B cell (primary cell): ENCODE measurements at regions not wholly inside any gene's neighbourhood (a gene's known extent, or its start where the extent isn't known, plus 50 kb on each side); places are given as distances from the start of the nearest gene placed in this dataset.

Experiments
- ATAC-seq: fragments of 200-7000 bp; cut with Tn5 transposase; one replicate; pipeline ENCODE4 v1.10.0; 2021; ENCODE audit warnings: low read depth, mild to moderate bottlenecking, moderate number of reproducible peaks, moderate library complexity
- CTCF ChIA-PET: fragments of 350-600 bp; sonication (Branson Sonifier 250); formaldehyde crosslinking; loops from one replicate; lab custom pipeline; 2021; ENCODE audit warnings: antibody characterized with exemption, inconsistent platforms; lab: Charles Lee
- POLR2A ChIA-PET: fragments of 350-600 bp; sonication (Branson Sonifier 250); formaldehyde crosslinking; loops from one replicate; lab custom pipeline; 2021; ENCODE audit warnings: antibody characterized with exemption; lab: Charles Lee
- DNase-seq: peaks from one replicate; pipeline ENCODE4 v3.0.0; 2013
- H2AFZ ChIP-seq: 2 replicates; pipeline ENCODE4 v1.6.1; 2012; ENCODE audit warnings: mild to moderate bottlenecking, low read depth, low read length; ENCODE audit not compliant: insufficient read depth, poor library complexity, severe bottlenecking
- H3K27ac ChIP-seq, 2 donors: 1 replicate in 1 of 2; 2 replicates in 1 of 2; pipeline ENCODE4 v1.5.1; 2012 to 2013; ENCODE audit warnings: low read length in 2 of 2, mild to moderate bottlenecking in 2 of 2, moderate library complexity in 1 of 2
- H3K27me3 ChIP-seq, 4 experiments: fragments of 200-600 bp in 1 of 4; sonication (generic) in 1 of 4; replicated peaks in 1 of 4; 1 replicate in 2 of 4; 2 replicates in 2 of 4; pipeline versions ENCODE4 v1.6.1 to v1.7.0; 2013 to 2016; ENCODE audit warnings: low read length in 3 of 4, mild to moderate bottlenecking in 2 of 4, mixed read lengths in 1 of 4, moderate library complexity in 1 of 4; ENCODE audit not compliant: insufficient read depth in 4 of 4, control insufficient read depth in 3 of 4; ENCODE audit errors: control extremely low read depth in 1 of 4
- H3K36me3 ChIP-seq, 2 experiments: replicated peaks in 1 of 2; 1 replicate in 1 of 2; 2 replicates in 1 of 2; pipeline versions ENCODE4 v1.6.1 to v1.7.1; 2013; ENCODE audit warnings: low read length in 1 of 2; ENCODE audit not compliant: insufficient read depth in 2 of 2, control insufficient read depth in 1 of 2; ENCODE audit errors: control extremely low read depth in 1 of 2, extremely low read depth in 1 of 2
- H3K4me1 ChIP-seq, 2 donors: fragments of 200-600 bp in 1 of 2; sonication (generic) in 1 of 2; 1 replicate in 1 of 2; 2 replicates in 1 of 2; pipeline versions ENCODE4 v1.5.1 to v1.6.1; 2013 to 2017; ENCODE audit warnings: low read length in 2 of 2; ENCODE audit not compliant: control insufficient read depth in 2 of 2, insufficient read depth in 2 of 2
- H3K4me2 ChIP-seq: replicated peaks from 2 replicates; pipeline ENCODE3; 2012; ENCODE audit warnings: mild to moderate bottlenecking, low read depth, low read length; ENCODE audit not compliant: poor library complexity, severe bottlenecking
- H3K4me3 ChIP-seq, 5 experiments: fragments of 200-600 bp in 1 of 5; sonication (generic) in 1 of 5; 1 replicate in 3 of 5; 2 replicates in 2 of 5; pipeline versions ENCODE4 v1.5.1 to v1.7.0; 2011 to 2016; ENCODE audit warnings: low read length in 4 of 5, mild to moderate bottlenecking in 4 of 5, low read depth in 2 of 5, control low read depth in 1 of 5, moderate library complexity in 1 of 5; ENCODE audit not compliant: insufficient read depth in 1 of 5; ENCODE audit errors: control extremely low read depth in 1 of 5, extremely low read depth in 1 of 5
- H3K79me2 ChIP-seq: fragments of 200-600 bp; sonication (generic); one replicate; pipeline ENCODE4 v1.6.0; 2016; ENCODE audit warnings: low read length; ENCODE audit not compliant: control insufficient read depth, insufficient read depth
- H3K9ac ChIP-seq: fragments of 200-600 bp; sonication (generic); 2 replicates; pipeline ENCODE4 v1.6.1; 2017; ENCODE audit warnings: mild to moderate bottlenecking, low read length, moderate library complexity
- H3K9me3 ChIP-seq, 3 donors: one replicate each; pipeline versions ENCODE4 v1.6.1 to v1.7.1; 2013; ENCODE audit warnings: low read length in 2 of 3; ENCODE audit not compliant: control insufficient read depth in 2 of 3, insufficient read depth in 1 of 3; ENCODE audit errors: control extremely low read depth in 1 of 3
- H4K20me1 ChIP-seq: 2 replicates; pipeline ENCODE4 v1.6.0; 2012; ENCODE audit warnings: mild to moderate bottlenecking, low read length; ENCODE audit not compliant: insufficient read depth, control insufficient read depth, poor library complexity, severe bottlenecking
- H3K27ac Mint-ChIP-seq: one replicate; pipeline ENCODE4 v1.8.0; 2021; ENCODE audit warnings: mixed read lengths
- H3K27me3 Mint-ChIP-seq: one replicate; pipeline ENCODE4 v1.8.0; 2021; ENCODE audit warnings: mixed read lengths
- H3K4me1 Mint-ChIP-seq: one replicate; pipeline ENCODE4 v1.8.0; 2021; ENCODE audit warnings: mixed read lengths
- H3K4me3 Mint-ChIP-seq: one replicate; pipeline ENCODE4 v1.8.0; 2021; ENCODE audit warnings: mixed read lengths
- H3K9me3 Mint-ChIP-seq: one replicate; pipeline ENCODE4 v1.8.0; 2022; ENCODE audit warnings: mixed read lengths; ENCODE audit not compliant: insufficient read depth
- EZH2 ChIP-seq: IDR thresholded peaks from 2 replicates; pipeline ENCODE4 v1.6.1; 2012; ENCODE audit warnings: borderline replicate concordance, low read depth, mild to moderate bottlenecking, moderate library complexity, low read length; ENCODE audit not compliant: insufficient read depth, poor library complexity, severe bottlenecking
- WGBS: methylation state at CpG from one replicate; pipeline ENCODE4 v1.1.5; 2013; ENCODE audit warnings: missing lambda C conversion rate; ENCODE audit not compliant: insufficient coverage; 5-methylcytosine and 5-hydroxymethylcytosine counted together
- intact Hi-C: fragments of 100-400 bp; cut with micrococcal nuclease; formaldehyde crosslinking; loops from one replicate; pipeline ENCODE4 v1.10.0; 2022
- TF ChIP-seq, protein P1 (sequence below): fragments of 200-600 bp; IDR thresholded peaks from one replicate; pipeline ENCODE4 v1.8.0; 2022; ENCODE audit warnings: antibody characterized with exemption, mild to moderate bottlenecking

DNA sequence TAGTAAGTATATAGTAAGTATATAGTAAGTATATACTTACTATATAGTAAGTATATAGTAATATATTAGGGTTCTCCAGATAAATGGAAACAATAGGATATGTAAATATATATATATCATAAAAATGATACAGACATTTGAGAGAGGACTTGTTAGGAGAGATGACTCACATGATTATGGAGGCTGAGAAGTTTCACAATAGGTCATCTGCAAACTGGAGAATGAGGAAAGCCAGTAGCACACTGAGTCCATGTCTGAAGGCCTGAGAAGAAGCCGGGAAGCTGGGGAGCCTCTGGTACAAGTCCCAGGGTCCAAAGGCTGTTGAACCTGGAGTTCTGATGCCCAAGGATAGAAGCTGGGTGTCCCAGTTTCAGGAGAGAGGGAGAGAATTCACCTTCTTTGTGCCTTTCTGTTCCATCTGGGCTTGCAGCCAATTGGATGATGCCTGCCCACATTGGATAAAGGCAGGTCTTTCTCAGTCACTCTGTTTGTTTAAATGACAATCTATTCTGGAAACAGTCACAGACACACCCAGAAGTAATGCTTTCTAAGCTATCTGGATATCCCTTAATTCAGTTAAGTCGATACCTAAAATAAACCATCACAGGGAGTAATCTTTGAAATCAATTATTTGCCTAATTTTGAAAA is 205.5 kb upstream of the CDC14C start:
- Mint-ChIP-seq H3K4me3 (no peak overlapping the region), H3K4me1 (no peaks in the 10 kb centered on the region), H3K9me3 (no peaks in the 10 kb centered on the region), H3K27ac (no peak overlapping the region), H3K27me3 (no peaks in the 10 kb centered on the region)
- no peaks in the 10 kb centered on the region for H4K20me1 ChIP-seq
- DNase-seq (no peak), ATAC-seq (no peak)
- ChIA-PET POLR2A (no interaction called here), CTCF (no interaction called here)
- no peaks in the 10 kb centered on the region for H3K36me3 ChIP-seq
- H3K4me3 ChIP-seq, result no peak overlapping the region
- no peak overlapping the region for H2AFZ ChIP-seq
- H3K9ac ChIP-seq, result no peak overlapping the region
- H3K9me3 ChIP-seq, result peaks cover 0 to 6% (median 0%) of the 10 kb centered on the region in 3 donors
- intact Hi-C loops, result no loop called here
- no peaks in the 10 kb centered on the region for H3K4me1 ChIP-seq
- no peaks in the 10 kb centered on the region for H3K79me2 ChIP-seq
- 100% methylated on average over 1 of the region's 2 CpGs for WGBS
- H3K27ac ChIP-seq, result no peak overlapping the region
- no peaks in the 10 kb centered on the region for H3K27me3 ChIP-seq
- no peak overlapping the region for H3K4me2 ChIP-seq
- TF ChIP-seq, protein P1, sequence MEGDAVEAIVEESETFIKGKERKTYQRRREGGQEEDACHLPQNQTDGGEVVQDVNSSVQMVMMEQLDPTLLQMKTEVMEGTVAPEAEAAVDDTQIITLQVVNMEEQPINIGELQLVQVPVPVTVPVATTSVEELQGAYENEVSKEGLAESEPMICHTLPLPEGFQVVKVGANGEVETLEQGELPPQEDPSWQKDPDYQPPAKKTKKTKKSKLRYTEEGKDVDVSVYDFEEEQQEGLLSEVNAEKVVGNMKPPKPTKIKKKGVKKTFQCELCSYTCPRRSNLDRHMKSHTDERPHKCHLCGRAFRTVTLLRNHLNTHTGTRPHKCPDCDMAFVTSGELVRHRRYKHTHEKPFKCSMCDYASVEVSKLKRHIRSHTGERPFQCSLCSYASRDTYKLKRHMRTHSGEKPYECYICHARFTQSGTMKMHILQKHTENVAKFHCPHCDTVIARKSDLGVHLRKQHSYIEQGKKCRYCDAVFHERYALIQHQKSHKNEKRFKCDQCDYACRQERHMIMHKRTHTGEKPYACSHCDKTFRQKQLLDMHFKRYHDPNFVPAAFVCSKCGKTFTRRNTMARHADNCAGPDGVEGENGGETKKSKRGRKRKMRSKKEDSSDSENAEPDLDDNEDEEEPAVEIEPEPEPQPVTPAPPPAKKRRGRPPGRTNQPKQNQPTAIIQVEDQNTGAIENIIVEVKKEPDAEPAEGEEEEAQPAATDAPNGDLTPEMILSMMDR, result no peak
- TF ChIP-seq EZH2, result no peak

DNA sequence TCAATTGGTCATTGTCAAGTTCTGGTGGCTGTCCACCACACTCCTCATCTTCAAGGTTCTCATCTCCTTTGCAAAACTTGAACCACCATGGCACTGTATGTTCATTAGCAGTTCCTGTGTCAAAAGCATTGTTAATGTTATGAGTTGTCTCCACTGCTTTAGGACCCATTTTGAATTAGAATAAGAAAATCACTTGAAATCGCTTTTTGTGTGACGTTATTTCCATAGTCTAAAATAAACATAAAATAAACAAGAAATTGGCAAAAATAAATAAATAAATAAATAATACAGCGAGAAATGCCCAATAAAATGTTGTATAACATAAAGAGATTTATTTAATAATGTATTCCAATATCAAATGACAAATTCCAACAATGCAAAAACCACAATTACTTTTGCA is 195.5 kb upstream of the CDC14C start:
- H3K4me3 Mint-ChIP-seq, result no peak overlapping the region
- WGBS, result no CpG with 5 or more reads among the region's 3 CpGs
- ATAC-seq, result no peak

More for the DNA sequence above, 195.5 kb upstream of the CDC14C start:
- intact Hi-C loops, result no loop called here
- H4K20me1 ChIP-seq, result no peaks in the 10 kb centered on the region
- ChIA-PET POLR2A (no interaction called here), CTCF (no interaction called here)
- no peaks in the 10 kb centered on the region for H3K4me1 ChIP-seq
- no peak overlapping the region for H3K4me3 ChIP-seq
- no peak overlapping the region for H2AFZ ChIP-seq
- Mint-ChIP-seq H3K4me1 (no peaks in the 10 kb centered on the region), H3K9me3 (no peaks in the 10 kb centered on the region), H3K27ac (no peak overlapping the region), H3K27me3 (no peaks in the 10 kb centered on the region)
- no peak overlapping the region for H3K9ac ChIP-seq
- TF ChIP-seq, protein P1, result no peak
- no peak for TF ChIP-seq EZH2
- peaks cover 0 to 6% (median 4%) of the 10 kb centered on the region in 3 donors for H3K9me3 ChIP-seq
- H3K4me2 ChIP-seq, result no peak overlapping the region
- H3K36me3 ChIP-seq, result no peaks in the 10 kb centered on the region
- no peaks in the 10 kb centered on the region for H3K27me3 ChIP-seq
- H3K27ac ChIP-seq, result no peak overlapping the region
- DNase-seq, result no peak
- no peaks in the 10 kb centered on the region for H3K79me2 ChIP-seq
